Stimulated activated CD8-positive, alpha-beta memory T cell treated with anti-CD3 and anti-CD28 coated beads, Interleukin-2, amount 100 ng/mL, for 1 hour (primary cell): ENCODE measurements at regions not wholly inside any gene's neighbourhood (a gene's known extent, or its start where the extent isn't known, plus 50 kb on each side); places are given as distances from the start of the nearest gene placed in this dataset.

Source experiments
- DNase-seq, 2 donors: peaks; one replicate each; pipeline ENCODE4 v3.0.0-alpha.2; 2020; ENCODE audit warnings: low read depth in 2 of 2

DNA sequence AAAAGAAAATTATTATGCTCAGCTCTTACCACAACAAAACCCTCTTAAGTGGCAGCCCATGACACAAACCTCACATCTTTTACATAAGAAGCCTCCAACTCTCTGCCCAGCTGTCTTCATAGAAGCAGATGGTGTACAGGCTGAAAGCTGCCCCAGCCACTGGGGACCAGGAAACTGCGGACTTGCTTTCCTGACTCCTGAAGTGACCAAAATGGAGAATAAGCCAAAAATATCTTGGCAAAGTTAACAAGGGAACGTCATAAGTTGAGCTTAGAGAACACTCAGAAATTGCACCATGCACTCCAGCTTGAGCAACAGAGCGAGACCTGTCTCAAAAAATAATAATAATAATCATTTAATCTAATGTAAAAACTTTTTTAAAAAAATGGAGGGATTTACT is 160.3 kb upstream of the CDYL start:
- DNase-seq = no peak

DNA sequence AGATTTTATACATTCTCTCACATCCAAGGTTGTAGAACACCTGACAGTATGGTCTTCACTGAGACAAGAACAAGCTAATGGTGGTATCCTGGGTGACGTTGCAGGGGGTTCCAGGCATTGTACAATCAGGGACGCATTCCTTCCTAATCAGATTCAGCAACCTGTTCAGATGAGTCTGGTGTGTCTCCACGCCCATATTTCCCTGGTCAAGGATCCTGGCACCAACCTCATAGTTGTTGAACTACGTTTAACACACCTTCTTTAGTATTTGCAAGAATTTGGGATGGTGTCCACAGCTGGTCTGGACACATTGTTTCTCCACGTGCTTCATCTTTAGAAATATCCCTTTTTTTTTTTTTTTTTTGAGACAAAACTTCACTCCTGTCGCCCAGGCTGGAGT is 161.0 kb upstream of the CDYL start:
- no peak for DNase-seq

DNA sequence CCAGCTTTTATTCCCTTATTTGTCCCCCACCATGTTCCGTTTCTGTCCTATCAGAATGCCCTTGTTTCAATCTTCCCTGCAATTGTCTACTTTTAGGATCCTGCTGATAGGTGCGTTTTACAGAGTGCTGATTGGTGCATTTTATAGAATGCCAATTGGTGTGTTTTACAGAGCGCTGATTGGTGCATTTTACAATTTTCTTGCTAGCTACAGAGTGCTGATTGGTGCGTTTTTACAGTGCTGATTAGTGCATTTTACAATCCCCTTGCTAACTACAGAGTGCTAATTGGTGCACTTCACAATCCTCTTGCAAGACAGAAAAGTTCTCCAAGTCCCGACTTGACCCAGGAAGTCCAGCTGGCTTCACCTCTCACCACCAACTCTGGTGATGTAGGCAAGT is 161.6 kb upstream of the CDYL start:
- DNase-seq = no peak

GRCh38 chr6:4613795-4614194 is 162.4 kb upstream of the CDYL start:
- no peak for DNase-seq

DNA sequence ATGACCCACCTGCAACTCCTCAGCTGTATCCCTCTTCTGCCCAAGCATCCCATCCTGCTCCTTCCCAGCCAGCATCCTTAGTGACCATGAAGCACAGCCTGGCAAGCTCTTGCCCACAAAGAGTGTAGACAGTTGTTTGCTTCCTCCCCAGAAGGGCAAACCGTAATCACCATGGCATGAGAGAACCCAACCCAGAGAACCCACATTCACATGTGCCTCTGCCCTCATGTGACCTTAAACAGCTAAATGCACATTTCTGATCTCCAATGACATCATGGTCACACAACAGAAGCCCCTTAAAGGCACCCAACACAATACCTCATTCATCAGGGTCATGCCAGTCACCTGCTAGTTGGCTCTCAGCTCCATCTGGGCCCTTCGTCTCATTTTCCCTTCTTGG is 162.8 kb upstream of the CDYL start:
- DNase-seq = no peak

DNA sequence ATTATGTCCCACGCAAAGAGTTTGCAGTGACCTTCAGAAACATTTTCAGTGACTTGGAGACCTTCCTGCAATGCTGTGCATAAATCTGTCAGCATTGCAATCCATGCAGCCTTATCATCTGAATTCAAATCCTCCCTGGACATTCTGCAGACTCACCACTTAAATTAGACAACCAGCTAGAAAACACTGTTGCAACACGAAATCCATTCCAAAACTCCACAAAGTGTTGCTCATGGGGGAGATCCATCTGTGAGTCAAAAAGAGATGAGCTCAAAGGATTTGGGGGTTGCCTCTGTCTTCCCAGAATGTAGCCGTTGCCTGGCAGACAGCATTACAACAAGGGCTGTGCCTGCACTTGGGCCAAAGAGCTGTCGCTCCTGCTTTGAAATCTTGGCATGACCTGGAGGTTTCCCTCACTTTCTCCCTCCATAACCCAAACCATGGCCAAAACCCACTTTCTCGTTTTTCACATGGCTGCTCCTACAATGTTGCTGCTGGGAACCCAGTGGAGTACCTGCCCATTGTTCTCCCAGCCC is 163.5 kb upstream of the CDYL start:
- DNase-seq = no peak

- no peak for DNase-seq
Measured at GRCh38 chr6:4611429-4612129, 164.6 kb upstream of the CDYL start.

DNA sequence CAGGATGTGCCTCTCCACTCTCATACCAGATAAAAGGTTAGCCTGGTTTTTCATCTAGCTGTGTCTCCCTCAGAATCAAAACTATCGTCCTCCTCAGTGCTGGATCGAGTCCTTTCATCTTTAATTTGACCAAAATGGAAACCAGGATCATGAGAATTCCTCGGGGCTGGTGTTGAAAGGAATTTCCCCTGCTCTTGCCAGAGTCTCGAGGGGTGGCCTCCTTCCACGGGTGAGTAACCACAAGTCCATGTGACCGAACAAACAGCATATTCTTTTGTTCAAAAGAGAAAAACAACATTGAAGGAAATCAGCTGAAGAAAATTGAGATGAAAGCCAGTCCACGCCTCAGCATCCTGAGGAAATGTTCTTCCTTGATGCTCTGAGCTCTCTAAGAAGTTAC is 165.9 kb upstream of the CDYL start:
- DNase-seq = no peak

DNA sequence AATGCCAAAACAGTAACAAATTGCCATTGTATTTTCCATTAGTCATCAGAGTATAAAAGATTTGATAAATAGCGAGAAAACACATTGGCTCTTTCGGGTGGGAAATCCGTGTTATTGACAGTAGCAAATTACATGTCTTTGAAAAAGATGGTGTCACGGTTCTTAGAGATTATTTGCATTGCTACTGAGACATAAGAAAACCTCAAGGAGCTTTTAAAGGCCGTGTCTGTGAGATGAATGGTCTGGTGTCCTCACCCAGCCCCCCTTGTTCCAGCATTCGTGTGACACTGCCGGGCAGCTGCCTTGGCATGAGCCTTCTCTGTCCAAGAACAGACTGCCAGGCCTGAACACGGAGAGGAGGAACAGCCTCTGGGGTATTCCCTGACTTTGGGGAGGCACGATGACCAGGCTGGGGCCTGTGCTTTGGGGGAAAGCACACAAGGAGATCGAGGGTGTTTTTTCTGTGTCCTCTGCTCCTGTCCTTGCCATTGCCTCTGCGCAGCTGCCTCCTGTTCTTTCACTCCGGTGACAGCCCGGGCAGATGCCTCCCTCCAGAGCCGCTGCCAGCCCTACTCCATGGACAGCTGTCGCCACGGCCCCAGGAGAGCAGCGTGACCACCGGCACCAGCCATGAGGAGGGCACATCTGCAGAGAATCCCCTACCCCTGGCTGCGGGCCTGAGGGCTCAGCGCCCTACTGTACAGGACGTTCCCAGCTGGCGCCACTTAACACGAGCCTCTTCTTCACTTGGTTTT is 167.7 kb upstream of the CDYL start:
- no peak for DNase-seq

DNA sequence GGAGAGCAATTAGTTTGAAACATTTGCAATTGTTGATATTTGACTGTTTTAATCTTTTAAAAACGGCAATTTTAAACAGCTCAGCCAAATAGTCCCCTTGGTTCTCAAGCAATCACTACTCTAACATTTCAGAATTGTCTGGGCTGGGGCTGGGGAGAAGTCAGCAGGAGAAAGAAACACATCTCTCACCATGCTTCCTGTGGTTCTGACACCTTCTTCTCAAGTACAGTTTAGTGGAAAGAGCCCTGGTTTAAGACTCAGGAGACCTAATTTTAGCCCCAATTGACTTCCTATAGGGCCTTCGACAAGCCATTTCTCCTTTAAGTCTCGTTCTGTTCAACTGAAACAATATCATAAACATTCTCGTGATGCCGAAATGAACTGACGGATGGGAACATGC is 168.4 kb upstream of the CDYL start:
- DNase-seq = peak in 1 of 2 donors; percentile 2

- no peak for DNase-seq
Measured at GRCh38 chr6:4606821-4607704, 169.1 kb upstream of the CDYL start.

DNA sequence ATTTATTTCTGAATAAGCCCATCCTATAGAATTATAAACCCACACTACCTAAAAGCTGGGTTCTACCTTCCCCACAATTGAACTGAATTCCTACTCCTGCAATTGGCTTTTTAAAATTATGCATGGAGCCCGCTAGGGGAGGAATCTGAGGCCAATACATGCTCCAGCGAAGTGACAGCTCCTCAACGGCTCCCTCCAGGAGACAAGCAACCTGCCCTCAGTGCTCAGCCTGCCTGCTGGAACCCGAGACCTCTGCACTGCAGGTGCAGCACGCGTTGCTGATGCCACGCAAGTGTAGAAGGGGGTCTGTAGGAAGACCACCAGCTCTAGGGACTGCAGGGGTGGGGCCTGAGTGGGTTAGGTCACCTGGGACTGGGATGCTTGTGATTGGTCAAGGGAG is 170.2 kb upstream of the CDYL start:
- DNase-seq = no peak

GRCh38 chr6:4603856-4604369 is 172.3 kb upstream of the CDYL start:
- no peak for DNase-seq

- no peak for DNase-seq
Measured at GRCh38 chr6:4603291-4603690, 172.9 kb upstream of the CDYL start.

- DNase-seq = no peak
Measured at GRCh38 chr6:4599924-4600323, 176.3 kb upstream of the CDYL start.

DNA sequence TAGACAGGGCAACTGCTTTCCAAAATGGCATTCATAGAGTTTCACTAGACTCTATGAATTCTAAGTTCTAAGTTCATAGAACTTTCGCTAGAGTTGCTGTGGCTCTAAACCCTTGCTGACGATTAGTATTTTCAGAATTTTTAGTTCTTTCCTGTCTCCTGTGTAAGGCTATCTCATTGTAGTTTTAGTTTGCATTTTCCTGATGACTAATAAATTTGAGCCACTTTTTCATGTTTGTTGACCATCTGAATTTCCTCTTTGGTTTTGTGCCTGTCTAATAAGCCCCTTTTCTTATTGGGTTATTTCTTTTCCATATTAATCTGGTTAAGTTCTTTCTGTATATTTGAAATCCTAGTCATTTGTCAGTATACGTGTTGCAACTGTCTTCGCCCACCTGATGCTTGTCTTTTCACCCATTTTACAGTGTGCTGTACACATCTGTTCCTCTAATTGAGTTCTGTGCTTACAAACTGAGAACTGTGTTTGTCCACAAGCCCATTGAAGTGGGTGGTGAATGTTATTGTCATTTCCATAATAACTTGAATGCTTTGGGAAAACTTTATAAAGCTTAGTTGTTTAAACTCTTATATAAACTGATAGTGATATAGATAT is 177.7 kb upstream of the CDYL start:
- no peak for DNase-seq

- no peak for DNase-seq
Measured at GRCh38 chr6:4593951-4594350, 182.3 kb upstream of the CDYL start.

GRCh38 chr6:4592026-4592425 is 184.2 kb upstream of the CDYL start:
- DNase-seq = no peak

DNA sequence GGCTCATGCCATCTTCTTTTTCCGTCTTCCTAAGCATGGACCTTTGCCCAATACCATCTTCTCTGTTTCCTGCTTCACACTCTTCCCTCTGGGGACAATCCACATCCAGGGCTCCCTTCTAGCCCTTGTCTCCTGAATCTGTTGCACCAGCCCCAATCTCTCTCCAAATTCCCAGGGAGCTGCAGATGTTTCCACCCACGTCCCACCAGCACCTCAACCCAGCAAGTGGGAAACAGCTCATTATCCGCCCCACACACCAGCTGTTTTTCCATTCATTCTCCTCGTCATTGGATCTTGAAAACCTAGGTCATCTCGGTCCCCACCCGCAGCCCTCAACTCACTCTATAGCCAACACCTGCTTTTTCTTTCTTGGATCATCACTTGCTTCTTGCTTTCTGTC is 185.0 kb upstream of the CDYL start:
- no peak for DNase-seq

- DNase-seq = no peak
Measured at GRCh38 chr6:4589295-4589694, 186.9 kb upstream of the CDYL start.

- no peak for DNase-seq
Measured at GRCh38 chr6:4588581-4588980, 187.6 kb upstream of the CDYL start.

- DNase-seq = no peak
Measured at GRCh38 chr6:4588163-4588562, 188.0 kb upstream of the CDYL start.
